K562 (cell line): ENCODE measurements at regions not wholly inside any gene's neighbourhood (a gene's known extent, or its start where the extent isn't known, plus 50 kb on each side); places are given as distances from the start of the nearest gene placed in this dataset.
A peak's percentile ranks its signal among the peaks of the same experiment; 100 is the strongest.

ENCODE experiments used
- ATAC-seq: fragments of 200-7000 bp; cut with Tn5 transposase; 3 replicates; pipeline ENCODE4 v1.9.1; 2020; ENCODE audit warnings: moderate library complexity
- BruUV-seq: library from RNA; stranded (reverse); fragments of 400-500 nt; replicated peaks from 2 replicates; lab custom pipeline; 2021; lab: Mats Ljungman, UMichigan
- CTCF ChIA-PET: fragments of 300-600 bp; formaldehyde crosslinking; extraction: SDS; loops from one replicate; lab custom pipeline; 2021; ENCODE audit warnings: low intra/inter-chr PET ratio; lab: Yijun Ruan, JAX
- POLR2A ChIA-PET: fragments of 300-600, 350-650 bp; sonication (Branson Sonifier 250); formaldehyde crosslinking; extraction: SDS; loops from one replicate; lab custom pipeline; 2021; ENCODE audit warnings: antibody characterized with exemption, inconsistent platforms; lab: Yijun Ruan, JAX
- DNase-seq, 4 experiments: peaks; one replicate each; pipeline versions ENCODE4 v3.0.0 to v3.0.0-alpha.2; 2011 to 2018; ENCODE audit warnings: low spot score in 3 of 4, mixed read lengths in 3 of 4; ENCODE audit errors: extremely low read depth in 1 of 4
- FAIRE-seq: peaks from 2 replicates; lab custom pipeline; 2011; peaks lifted over from hg19 to GRCh38; lab: Jason Lieb, UNC
- H2AFZ ChIP-seq: 2 replicates; pipeline ENCODE4 v1.6.0; 2011; ENCODE audit warnings: low read depth, low read length, control low read depth, inconsistent platforms
- H3K27ac ChIP-seq: fragments of 200-600 bp; 3 replicates; pipeline ENCODE4 v1.8.0; 2011; ENCODE audit warnings: low read depth, mild to moderate bottlenecking, control low read depth, inconsistent platforms, low read length, moderate library complexity, mixed read lengths; ENCODE audit errors: extremely low read depth
- H3K27me3 ChIP-seq, 2 experiments: fragments of 300-600 bp in 1 of 2; 2 replicates in 1 of 2; 3 replicates in 1 of 2; pipeline versions ENCODE4 v1.6.0 to v1.8.0; 2011; ENCODE audit warnings: inconsistent platforms in 2 of 2, low read length in 2 of 2, mild to moderate bottlenecking in 1 of 2, mixed read lengths in 1 of 2, moderate library complexity in 1 of 2; ENCODE audit not compliant: control insufficient read depth in 2 of 2, insufficient read depth in 2 of 2
- H3K36me3 ChIP-seq: fragments of 300-600 bp; 3 replicates; pipeline ENCODE4 v1.8.0; 2011; ENCODE audit warnings: mild to moderate bottlenecking, low read length, inconsistent platforms; ENCODE audit not compliant: control insufficient read depth, insufficient read depth
- H3K4me1 ChIP-seq, 2 experiments: fragments of 200-600 bp in 1 of 2; replicated peaks in 1 of 2; 2 replicates in 1 of 2; 3 replicates in 1 of 2; pipeline versions ENCODE4 v1.5.1 to v1.8.0; 2011; ENCODE audit warnings: inconsistent platforms in 2 of 2, low read length in 2 of 2, mild to moderate bottlenecking in 1 of 2, mixed read lengths in 1 of 2, moderate library complexity in 1 of 2; ENCODE audit not compliant: control insufficient read depth in 2 of 2, insufficient read depth in 2 of 2
- H3K4me2 ChIP-seq: 2 replicates; pipeline ENCODE4 v1.6.1; 2011; ENCODE audit warnings: low read length, control low read depth, inconsistent platforms, mixed read lengths; ENCODE audit not compliant: insufficient read depth
- H3K4me3 ChIP-seq: fragments of 200-600 bp; sonication (generic), shearing (Covaris generic); 2 replicates; pipeline ENCODE4 v1.5.1; 2016; ENCODE audit warnings: control low read depth, inconsistent platforms
- H3K79me2 ChIP-seq: fragments of 200-600 bp; 3 replicates; pipeline ENCODE4 v1.8.0; 2011; ENCODE audit warnings: low read length, inconsistent platforms; ENCODE audit not compliant: control insufficient read depth, insufficient read depth
- H3K9ac ChIP-seq, 2 experiments: 2 replicates each; pipeline versions ENCODE4 v1.6.0 to v1.6.1; 2011; ENCODE audit warnings: low read depth in 2 of 2, low read length in 2 of 2, control low read depth in 1 of 2, inconsistent platforms in 1 of 2, mild to moderate bottlenecking in 1 of 2, mixed read lengths in 1 of 2; ENCODE audit not compliant: insufficient read depth in 1 of 2
- H3K9me1 ChIP-seq: one replicate; pipeline ENCODE4 v1.6.0; 2011; ENCODE audit warnings: inconsistent platforms, mild to moderate bottlenecking, low read length, moderate library complexity; ENCODE audit not compliant: control insufficient read depth, insufficient read depth
- H3K9me3 ChIP-seq: replicated peaks from 2 replicates; pipeline ENCODE4 v1.5.1; 2011; ENCODE audit warnings: low read depth, low read length, inconsistent platforms; ENCODE audit not compliant: control insufficient read depth, insufficient read depth
- H4K20me1 ChIP-seq: replicated peaks from 2 replicates; pipeline ENCODE4 v1.6.1; 2011; ENCODE audit warnings: low read length, inconsistent platforms, mixed read lengths; ENCODE audit not compliant: control insufficient read depth, insufficient read depth
- CEBPB ChIP-seq: fragments of 450-650 bp; IDR thresholded peaks from 2 replicates; pipeline ENCODE4 v1.6.1; 2016; ENCODE audit warnings: missing genetic modification characterization, missing compliant biosample characterization
- CXXC5 ChIP-seq: fragments of 250-450 bp; sonication (Bioruptor Pico); IDR thresholded peaks from 2 replicates; pipeline ENCODE4 v1.8.0; 2022; ENCODE audit warnings: inconsistent platforms, mild to moderate bottlenecking, moderate library complexity
- MAFF ChIP-seq: IDR thresholded peaks from 2 replicates; pipeline ENCODE4 v1.6.1; 2012; ENCODE audit warnings: low read length, improper control_type of control experiment
- NFE2 ChIP-seq: IDR thresholded peaks from 2 replicates; pipeline ENCODE4 v1.6.1; 2014; ENCODE audit warnings: antibody characterized with exemption, low read depth
- NFRKB ChIP-seq: fragments of 450-650 bp; IDR thresholded peaks from 2 replicates; pipeline ENCODE4 v1.6.1; 2016; ENCODE audit warnings: low read depth
- PRMT5 ChIP-seq: sonication (generic); formaldehyde crosslinking; IDR thresholded peaks from 2 replicates; pipeline ENCODE4 v1.5.0; 2020; ENCODE audit warnings: missing genetic modification reagents
- SMAD1 ChIP-seq: fragments of 150-350 bp; IDR thresholded peaks from 2 replicates; pipeline ENCODE4 v1.6.1; 2014; ENCODE audit warnings: low read length, low read depth; ENCODE audit not compliant: partially characterized antibody
- ZNF175 ChIP-seq: fragments of 200-800 bp; sonication (Bioruptor generic); IDR thresholded peaks from 2 replicates; pipeline ENCODE4 v1.6.1; 2016; ENCODE audit warnings: low read depth, mild to moderate bottlenecking, missing genetic modification characterization, missing compliant biosample characterization
- ZNF445 ChIP-seq: fragments of 250-450 bp; sonication (Bioruptor Pico); IDR thresholded peaks from 2 replicates; pipeline ENCODE4 v1.4.0; 2020; ENCODE audit warnings: low read depth, mild to moderate bottlenecking, moderate library complexity
- WGBS: fragments of 100-300 bp; shearing (Covaris generic); methylation state at CpG from one replicate; pipeline ENCODE4 v1.1.6; 2016; ENCODE audit warnings: low coverage, mixed read lengths; ENCODE audit not compliant: insufficient coverage; ENCODE audit errors: missing lambda C conversion rate; 5-methylcytosine and 5-hydroxymethylcytosine counted together
- in situ Hi-C: fragments of 300-500 bp; cut with MboI; formaldehyde crosslinking; loops from 4 replicates; pipeline ENCODE4 v1.15.0; 2018; ENCODE audit warnings: inconsistent platforms, mixed read lengths
- intact Hi-C: fragments of 100-400 bp; cut with micrococcal nuclease; formaldehyde crosslinking; loops from 2 replicates; pipeline ENCODE4 v1.14.2; 2022
- TF ChIP-seq, protein P1 (sequence below): sonication (generic); formaldehyde crosslinking; IDR thresholded peaks from 2 replicates; pipeline ENCODE4 v1.8.1; 2023; ENCODE audit warnings: missing genetic modification reagents, mild to moderate bottlenecking, borderline replicate concordance
- TF ChIP-seq, protein P2 (sequence below): fragments of 450-650 bp; IDR thresholded peaks from 2 replicates; pipeline ENCODE4 v1.6.1; 2017; ENCODE audit warnings: antibody characterized with exemption
- TF ChIP-seq, protein P3 (sequence below): fragments of 250-450 bp; sonication (Bioruptor Pico); IDR thresholded peaks from 2 replicates; pipeline ENCODE4 v1.8.0; 2022; ENCODE audit warnings: moderate library complexity, mild to moderate bottlenecking, inconsistent platforms

DNA sequence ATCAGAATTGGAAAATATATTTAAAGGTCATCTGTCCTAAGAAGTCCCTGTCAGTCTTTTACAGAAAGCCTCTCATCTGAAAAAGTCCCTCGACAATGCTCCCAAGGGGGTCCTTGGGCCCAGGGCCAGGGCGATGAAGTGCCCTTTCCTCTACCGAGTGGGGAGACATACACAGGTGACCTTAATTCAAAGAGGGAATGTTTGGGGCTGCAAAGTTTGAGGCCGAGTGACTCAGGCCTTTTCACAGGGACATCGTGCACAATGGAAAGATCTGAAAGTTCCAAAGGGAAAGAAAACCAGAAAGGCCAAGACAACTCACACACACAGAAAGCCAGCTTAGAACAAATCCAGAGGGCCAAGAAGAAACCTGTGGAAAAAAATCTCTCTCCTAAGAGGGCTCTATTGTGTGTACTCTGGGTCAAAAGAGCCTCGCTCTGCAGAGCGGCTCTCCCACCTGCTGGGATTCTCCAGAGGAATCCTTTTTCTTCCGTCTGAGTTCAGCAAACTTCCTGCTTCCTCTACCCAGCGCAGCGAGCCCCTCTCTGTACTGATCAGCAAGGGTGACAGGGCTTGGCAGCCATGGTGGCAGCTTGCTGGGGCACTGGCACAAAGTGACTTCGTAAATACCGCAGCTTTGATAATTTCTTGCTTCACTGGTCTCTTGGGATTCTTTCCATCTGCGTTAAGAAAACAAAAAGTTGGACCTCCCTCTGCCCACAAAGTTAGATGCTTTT lies 259.1 kb downstream of the OPA1 start:
- Histone ChIP-seq H3K9me1 (no peaks in the 10 kb centered on the region), H3K4me1 (peaks cover 11 to 53% of the 10 kb centered on the region in 2 experiments; a peak in 4 of 5 replicates), H3K9me3 (0 out of 2 replicates have a peak, but pooled peaks cover 3% of the 10 kb centered on the region), H3K79me2 (no peaks in the 10 kb centered on the region), H4K20me1 (no peaks in the 10 kb centered on the region), H3K9ac (peak overlapping the region in 1 of 2 experiments; percentile 38; a peak in 2 of 4 replicates), H3K36me3 (no peaks in the 10 kb centered on the region), H3K27ac (peak overlapping the region; percentile 59), H3K4me2 (0 out of 2 replicates have a peak overlapping the region, but pooled peaks have one; percentile 12), H3K27me3 (no peaks in the 10 kb centered on the region), H3K4me3 (no peak overlapping the region), H2AFZ (peak overlapping the region; percentile 78)
- DNase-seq (no peak), ATAC-seq (no peak; the same call in 1 of the 3 replicates), FAIRE-seq (no peak)
- intact Hi-C loops (loop anchor here (2.0 to 5.0 kb wide), 4 partner anchors 15 to 150 kb away; no protein-coding TSS in a partner anchor), in situ Hi-C loops (no loop called here)
- 51% methylated on average over 13 of the region's 13 CpGs for WGBS
- no TSS peak for BruUV-seq
- ChIA-PET CTCF (no interaction called here), POLR2A (interaction anchor here (0.6 to 1.2 kb wide), 3 partner anchors 9 to 88 kb away, joined by 3 to 4 read pairs (median 3); no protein-coding TSS in a partner anchor)
- TF ChIP-seq ZNF175 (CRISPR knock-in tag) (peak; percentile 75), ZNF445 (CRISPR knock-in tag) (0 out of 2 replicates have a peak, but pooled peaks have one; percentile 59), PRMT5 (CRISPR knock-in tag) (no peak), CXXC5 (peak; percentile 34; the same call in 1 of the 2 replicates), SMAD1 (no peak), CEBPB (no peak), NFRKB (0 out of 2 replicates have a peak, but pooled peaks have one; percentile 48), NFE2 (peak; percentile 56; the same call in 1 of the 2 replicates), MAFF (peak; percentile 11; the same call in 1 of the 2 replicates)
- TF ChIP-seq, protein P1, sequence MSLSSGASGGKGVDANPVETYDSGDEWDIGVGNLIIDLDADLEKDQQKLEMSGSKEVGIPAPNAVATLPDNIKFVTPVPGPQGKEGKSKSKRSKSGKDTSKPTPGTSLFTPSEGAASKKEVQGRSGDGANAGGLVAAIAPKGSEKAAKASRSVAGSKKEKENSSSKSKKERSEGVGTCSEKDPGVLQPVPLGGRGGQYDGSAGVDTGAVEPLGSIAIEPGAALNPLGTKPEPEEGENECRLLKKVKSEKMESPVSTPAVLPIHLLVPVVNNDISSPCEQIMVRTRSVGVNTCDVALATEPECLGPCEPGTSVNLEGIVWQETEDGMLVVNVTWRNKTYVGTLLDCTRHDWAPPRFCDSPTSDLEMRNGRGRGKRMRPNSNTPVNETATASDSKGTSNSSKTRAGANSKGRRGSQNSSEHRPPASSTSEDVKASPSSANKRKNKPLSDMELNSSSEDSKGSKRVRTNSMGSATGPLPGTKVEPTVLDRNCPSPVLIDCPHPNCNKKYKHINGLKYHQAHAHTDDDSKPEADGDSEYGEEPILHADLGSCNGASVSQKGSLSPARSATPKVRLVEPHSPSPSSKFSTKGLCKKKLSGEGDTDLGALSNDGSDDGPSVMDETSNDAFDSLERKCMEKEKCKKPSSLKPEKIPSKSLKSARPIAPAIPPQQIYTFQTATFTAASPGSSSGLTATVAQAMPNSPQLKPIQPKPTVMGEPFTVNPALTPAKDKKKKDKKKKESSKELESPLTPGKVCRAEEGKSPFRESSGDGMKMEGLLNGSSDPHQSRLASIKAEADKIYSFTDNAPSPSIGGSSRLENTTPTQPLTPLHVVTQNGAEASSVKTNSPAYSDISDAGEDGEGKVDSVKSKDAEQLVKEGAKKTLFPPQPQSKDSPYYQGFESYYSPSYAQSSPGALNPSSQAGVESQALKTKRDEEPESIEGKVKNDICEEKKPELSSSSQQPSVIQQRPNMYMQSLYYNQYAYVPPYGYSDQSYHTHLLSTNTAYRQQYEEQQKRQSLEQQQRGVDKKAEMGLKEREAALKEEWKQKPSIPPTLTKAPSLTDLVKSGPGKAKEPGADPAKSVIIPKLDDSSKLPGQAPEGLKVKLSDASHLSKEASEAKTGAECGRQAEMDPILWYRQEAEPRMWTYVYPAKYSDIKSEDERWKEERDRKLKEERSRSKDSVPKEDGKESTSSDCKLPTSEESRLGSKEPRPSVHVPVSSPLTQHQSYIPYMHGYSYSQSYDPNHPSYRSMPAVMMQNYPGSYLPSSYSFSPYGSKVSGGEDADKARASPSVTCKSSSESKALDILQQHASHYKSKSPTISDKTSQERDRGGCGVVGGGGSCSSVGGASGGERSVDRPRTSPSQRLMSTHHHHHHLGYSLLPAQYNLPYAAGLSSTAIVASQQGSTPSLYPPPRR = no peak
- TF ChIP-seq, protein P2, sequence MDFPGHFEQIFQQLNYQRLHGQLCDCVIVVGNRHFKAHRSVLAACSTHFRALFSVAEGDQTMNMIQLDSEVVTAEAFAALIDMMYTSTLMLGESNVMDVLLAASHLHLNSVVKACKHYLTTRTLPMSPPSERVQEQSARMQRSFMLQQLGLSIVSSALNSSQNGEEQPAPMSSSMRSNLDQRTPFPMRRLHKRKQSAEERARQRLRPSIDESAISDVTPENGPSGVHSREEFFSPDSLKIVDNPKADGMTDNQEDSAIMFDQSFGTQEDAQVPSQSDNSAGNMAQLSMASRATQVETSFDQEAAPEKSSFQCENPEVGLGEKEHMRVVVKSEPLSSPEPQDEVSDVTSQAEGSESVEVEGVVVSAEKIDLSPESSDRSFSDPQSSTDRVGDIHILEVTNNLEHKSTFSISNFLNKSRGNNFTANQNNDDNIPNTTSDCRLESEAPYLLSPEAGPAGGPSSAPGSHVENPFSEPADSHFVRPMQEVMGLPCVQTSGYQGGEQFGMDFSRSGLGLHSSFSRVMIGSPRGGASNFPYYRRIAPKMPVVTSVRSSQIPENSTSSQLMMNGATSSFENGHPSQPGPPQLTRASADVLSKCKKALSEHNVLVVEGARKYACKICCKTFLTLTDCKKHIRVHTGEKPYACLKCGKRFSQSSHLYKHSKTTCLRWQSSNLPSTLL = no peak
- TF ChIP-seq, protein P3, sequence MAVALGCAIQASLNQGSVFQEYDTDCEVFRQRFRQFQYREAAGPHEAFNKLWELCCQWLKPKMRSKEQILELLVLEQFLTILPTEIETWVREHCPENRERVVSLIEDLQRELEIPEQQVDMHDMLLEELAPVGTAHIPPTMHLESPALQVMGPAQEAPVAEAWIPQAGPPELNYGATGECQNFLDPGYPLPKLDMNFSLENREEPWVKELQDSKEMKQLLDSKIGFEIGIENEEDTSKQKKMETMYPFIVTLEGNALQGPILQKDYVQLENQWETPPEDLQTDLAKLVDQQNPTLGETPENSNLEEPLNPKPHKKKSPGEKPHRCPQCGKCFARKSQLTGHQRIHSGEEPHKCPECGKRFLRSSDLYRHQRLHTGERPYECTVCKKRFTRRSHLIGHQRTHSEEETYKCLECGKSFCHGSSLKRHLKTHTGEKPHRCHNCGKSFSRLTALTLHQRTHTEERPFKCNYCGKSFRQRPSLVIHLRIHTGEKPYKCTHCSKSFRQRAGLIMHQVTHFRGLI (CRISPR knock-in tag) = peak; percentile 50; the same call in 1 of the 2 replicates
